Panc1 (cell line): ENCODE measurements at regions not wholly inside any gene's neighbourhood (a gene's known extent, or its start where the extent isn't known, plus 50 kb on each side); places are given as distances from the start of the nearest gene placed in this dataset.

Experiments
- ATAC-seq: fragments of 200-7000 bp; cut with Tn5 transposase; 2 replicates; pipeline ENCODE4 v1.9.1; 2020; ENCODE audit warnings: mild to moderate bottlenecking, moderate library complexity
- BruUV-seq: library from RNA; stranded (reverse); fragments of 400-500 nt; replicated peaks from 2 replicates; lab custom pipeline; 2021; lab: Mats Ljungman, UMichigan
- CTCF ChIA-PET: fragments of 300-600 bp; sonication (Branson Sonifier 250); formaldehyde crosslinking; loops from one replicate; lab custom pipeline; 2022; ENCODE audit warnings: antibody characterized with exemption; lab: Charles Lee
- POLR2A ChIA-PET: fragments of 300-600 bp; sonication (Branson Sonifier 250); formaldehyde crosslinking; loops from one replicate; lab custom pipeline; 2022; ENCODE audit warnings: antibody characterized with exemption; lab: Charles Lee
- DNase-seq: peaks from one replicate; pipeline ENCODE4 v3.0.0-alpha.2; 2010; ENCODE audit warnings: low read depth, low spot score
- H3K27ac ChIP-seq: 2 replicates; pipeline ENCODE4 v1.5.1; 2011; ENCODE audit warnings: mild to moderate bottlenecking, low read length, inconsistent platforms
- H3K27me3 ChIP-seq: fragments of 200-500 bp; sonication (Bioruptor generic); 2 replicates; pipeline ENCODE4 v1.6.0; 2014; ENCODE audit warnings: low read length, inconsistent platforms; ENCODE audit not compliant: control insufficient read depth, insufficient read depth
- H3K36me3 ChIP-seq: fragments of 200-500 bp; sonication (Bioruptor generic); 2 replicates; pipeline ENCODE4 v1.5.1; 2014; ENCODE audit warnings: inconsistent platforms, mild to moderate bottlenecking, low read length, moderate library complexity; ENCODE audit not compliant: control insufficient read depth, insufficient read depth
- H3K4me1 ChIP-seq: 2 replicates; pipeline ENCODE4 v1.5.1; 2011; ENCODE audit warnings: inconsistent platforms, mild to moderate bottlenecking, low read length, moderate library complexity; ENCODE audit not compliant: control insufficient read depth, insufficient read depth
- H3K4me3 ChIP-seq, 2 experiments: 2 replicates each; pipeline ENCODE4 v1.5.1; 2011 to 2012; ENCODE audit warnings: low read depth in 2 of 2, low read length in 2 of 2, mild to moderate bottlenecking in 2 of 2, inconsistent platforms in 1 of 2, moderate library complexity in 1 of 2
- H3K9me3 ChIP-seq: fragments of 200-500 bp; sonication (Bioruptor generic); 2 replicates; pipeline ENCODE4 v1.5.1; 2014; ENCODE audit warnings: low read depth, mild to moderate bottlenecking, inconsistent platforms, low read length, moderate library complexity; ENCODE audit not compliant: control insufficient read depth, insufficient read depth
- CTCF ChIP-seq: fragments of 450-650 bp; IDR thresholded peaks from 2 replicates; pipeline ENCODE4 v1.5.1; 2017; ENCODE audit warnings: mild to moderate bottlenecking
- POLR2AphosphoS5 ChIP-seq: IDR thresholded peaks from 2 replicates; pipeline ENCODE4 v1.6.1; 2012; ENCODE audit warnings: mild to moderate bottlenecking, low read depth, low read length, moderate library complexity
- REST ChIP-seq, 2 experiments: IDR thresholded peaks; 2 replicates each; pipeline ENCODE4 v1.6.1; 2011 to 2012; ENCODE audit warnings: low read depth in 2 of 2, control low read depth in 1 of 2, low read length in 1 of 2, mild to moderate bottlenecking in 1 of 2, moderate library complexity in 1 of 2; ENCODE audit not compliant: insufficient read depth in 1 of 2
- SIN3A ChIP-seq: IDR thresholded peaks from 2 replicates; pipeline ENCODE4 v1.6.1; 2012; ENCODE audit warnings: low read depth, mild to moderate bottlenecking, low read length, moderate library complexity, borderline replicate concordance; ENCODE audit not compliant: insufficient read depth
- TCF7L2 ChIP-seq: IDR thresholded peaks from 2 replicates; pipeline ENCODE4 v1.6.1; 2011; ENCODE audit warnings: mild to moderate bottlenecking, low read depth, low read length, inconsistent platforms
- in situ Hi-C: cut with HindIII; loops from 2 replicates; pipeline ENCODE4 v1.10.0; 2016; ENCODE audit warnings: low sequenced_read_pairs, low pct_unique_long_range_greater_than_20kb
- intact Hi-C: fragments of 100-400 bp; cut with micrococcal nuclease; formaldehyde crosslinking; loops from one replicate; pipeline ENCODE4 v1.10.0; 2022; ENCODE audit not compliant: unreplicated experiment

GRCh38 chr2:239636808-239637207 is 236.0 kb upstream of the HDAC4 start:
- Histone ChIP-seq H3K4me1 (no peaks in the 10 kb centered on the region), H3K4me3 (no peak overlapping the region), H3K27me3 (peaks cover 3% of the 10 kb centered on the region; the same call in 1 of the 2 replicates), H3K27ac (no peak overlapping the region), H3K9me3 (no peaks in the 10 kb centered on the region), H3K36me3 (no peaks in the 10 kb centered on the region)
- no peak for TF ChIP-seq POLR2AphosphoS5
- TF ChIP-seq TCF7L2 = no peak
- no peak for TF ChIP-seq CTCF
- no peak for TF ChIP-seq REST (IDR thresholded peaks at IDR 0.05; ENCODE audit: insufficient read depth in 1 of 2, low read depth in 2 of 2, low read length in 1 of 2)
- no peak for TF ChIP-seq SIN3A
- ChIA-PET CTCF (no interaction called here), POLR2A (no interaction called here)
- BruUV-seq = no TSS peak
- no peak for ATAC-seq
- no peak for DNase-seq
- intact Hi-C loops = no loop called here
- in situ Hi-C loops = no loop called here

GRCh38 chr2:239634769-239635168 is 233.9 kb upstream of the HDAC4 start:
- DNase-seq (no peak), ATAC-seq (no peak)
- no peaks in the 10 kb centered on the region for H3K4me1 ChIP-seq
- ChIA-PET POLR2A (no interaction called here), CTCF (no interaction called here)
- H3K9me3 ChIP-seq = no peaks in the 10 kb centered on the region
- H3K27ac ChIP-seq = no peak overlapping the region
- in situ Hi-C loops = no loop called here
- intact Hi-C loops = no loop called here
- TF ChIP-seq TCF7L2 (no peak), SIN3A (no peak), CTCF (no peak), REST (IDR thresholded peaks at IDR 0.05; ENCODE audit: insufficient read depth in 1 of 2, low read depth in 2 of 2, low read length in 1 of 2) (no peak), POLR2AphosphoS5 (no peak)
- BruUV-seq = no TSS peak
- H3K4me3 ChIP-seq = no peak overlapping the region
- H3K27me3 ChIP-seq = peaks cover 5% of the 10 kb centered on the region; the same call in 1 of the 2 replicates
- no peaks in the 10 kb centered on the region for H3K36me3 ChIP-seq
